ENCODE measurements at regions not wholly inside any gene's neighbourhood (a gene's known extent, or its start where the extent isn't known, plus 50 kb on each side); places are given as distances from the start of the nearest gene placed in this dataset.

- Histone ChIP-seq H3K23ac (ENCODE audit: insufficient read length, low read depth, low read length) (no peak overlapping the region), H4K91ac (ENCODE audit: insufficient read length, low read depth, low read length) (no peak overlapping the region), H2AK5ac (ENCODE audit: insufficient read length, low read length) (no peak overlapping the region), H3K4ac (ENCODE audit: low read depth, low read length) (no peak overlapping the region), H4K5ac (ENCODE audit: insufficient read length, low read depth, low read length) (no peak overlapping the region), H2BK12ac (ENCODE audit: insufficient read length, low read depth, low read length) (no peak overlapping the region), H3K79me2 (ENCODE audit: insufficient read depth, low read length) (no peaks in the 10 kb centered on the region), H3K9ac (ENCODE audit: extremely low read depth, insufficient read length, low read length) (no peak overlapping the region), H3K27me3 (ENCODE audit: insufficient read depth, low read length) (no peaks in the 10 kb centered on the region), H3K9me3 (ENCODE audit: control insufficient read depth, low read depth, low read length) (no peaks in the 10 kb centered on the region), H3K79me1 (ENCODE audit: insufficient read depth, low read depth, low read length, poor library complexity, severe bottlenecking) (no peaks in the 10 kb centered on the region), H3K18ac (ENCODE audit: insufficient read length, low read depth, low read length) (no peak overlapping the region), H3K4me2 (ENCODE audit: insufficient read depth, insufficient read length, low read length) (no peak overlapping the region), H2BK15ac (ENCODE audit: low read depth, low read length) (no peak overlapping the region), H3K23me2 (ENCODE audit: insufficient read length, low read depth, low read length, poor library complexity, severe bottlenecking) (no peaks in the 10 kb centered on the region), H4K20me1 (ENCODE audit: control insufficient read depth, insufficient read depth, insufficient read length) (no peaks in the 10 kb centered on the region), H3T11ph (ENCODE audit: low read length) (no peak overlapping the region), H3K27ac (ENCODE audit: insufficient read length, low read depth, low read length) (no peak overlapping the region), H3K4me1 (ENCODE audit: insufficient read depth, low read length) (no peaks in the 10 kb centered on the region), H3K56ac (ENCODE audit: insufficient read length, low read depth, low read length) (no peak overlapping the region), H3K14ac (ENCODE audit: insufficient read depth, low read length) (no peak overlapping the region), H2BK120ac (ENCODE audit: low read depth, low read length, poor library complexity, severe bottlenecking) (no peak overlapping the region), H2AFZ (ENCODE audit: low read length) (no peak overlapping the region), H2BK20ac (ENCODE audit: low read depth, low read length, poor library complexity, severe bottlenecking) (no peak overlapping the region), H4K8ac (replicated peaks; ENCODE audit: insufficient read length, low read depth, low read length) (no peak overlapping the region), H2BK5ac (ENCODE audit: insufficient read length, low read length) (no peak overlapping the region)
- no peak for DNase-seq
- Mint-ChIP-seq H3K27me3 (ENCODE audit: low read depth) (no peaks in the 10 kb centered on the region; the same call in 1 of the 2 replicates), H3K9me3 (peaks cover 0 to 6% of the 10 kb centered on the region in 2 experiments; a peak in 3 of 5 replicates), H3K4me3 (no peak overlapping the region), H3K4me1 (no peaks in the 10 kb centered on the region), H3K36me3 (ENCODE audit: insufficient read depth in 1 of 3, low read depth in 3 of 3) (no peaks in the 10 kb centered on the region), H3K27ac (no peak overlapping the region)
- no CpG with 5 or more reads among the region's 4 CpGs for WGBS (ENCODE audit: extremely low coverage, insufficient read length, low lambda C conversion rate)
- no peak for TF ChIP-seq CTCF (conservative IDR thresholded peaks at IDR 0.05)
These were observed 357.1 kb downstream of the CCDC85A start for GRCh38 chr2:56540916-56541315.

Data from H9 (cell line).